Kidney tubule cell (primary cell): ENCODE measurements at regions not wholly inside any gene's neighbourhood (a gene's known extent, or its start where the extent isn't known, plus 50 kb on each side); places are given as distances from the start of the nearest gene placed in this dataset.
"Not testable (repeated sequence)": the region's sequence is repeated elsewhere in the genome, so short reads cannot be mapped to it uniquely, and the experiment has no call there.

Experiments
- DNase-seq: peaks from one replicate; pipeline ENCODE4 v3.0.0-alpha.2; 2018; ENCODE audit warnings: low spot score

DNA sequence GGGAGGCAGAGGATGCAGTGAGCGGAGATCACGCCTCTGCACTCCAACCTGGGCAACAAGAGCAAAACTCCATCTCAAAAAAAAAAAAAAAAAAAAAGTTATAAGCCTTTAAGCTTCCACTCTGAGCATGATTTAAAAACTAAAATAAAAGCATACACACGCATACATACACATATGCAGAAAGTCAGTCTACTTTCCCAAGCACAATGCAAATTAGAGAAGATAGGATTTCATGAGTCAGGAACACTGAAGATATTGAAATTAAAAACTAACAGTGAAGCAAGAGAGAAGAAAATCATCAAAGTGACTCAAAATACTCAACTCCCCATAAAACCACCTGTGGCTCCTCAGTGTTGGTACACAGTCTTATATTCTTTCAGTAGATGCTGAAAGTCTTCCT is 1009.5 kb upstream of the WWC1 start:
- no peak for DNase-seq

GRCh38 chr5:167283691-167284090 is 1007.8 kb upstream of the WWC1 start:
- no peak for DNase-seq

DNA sequence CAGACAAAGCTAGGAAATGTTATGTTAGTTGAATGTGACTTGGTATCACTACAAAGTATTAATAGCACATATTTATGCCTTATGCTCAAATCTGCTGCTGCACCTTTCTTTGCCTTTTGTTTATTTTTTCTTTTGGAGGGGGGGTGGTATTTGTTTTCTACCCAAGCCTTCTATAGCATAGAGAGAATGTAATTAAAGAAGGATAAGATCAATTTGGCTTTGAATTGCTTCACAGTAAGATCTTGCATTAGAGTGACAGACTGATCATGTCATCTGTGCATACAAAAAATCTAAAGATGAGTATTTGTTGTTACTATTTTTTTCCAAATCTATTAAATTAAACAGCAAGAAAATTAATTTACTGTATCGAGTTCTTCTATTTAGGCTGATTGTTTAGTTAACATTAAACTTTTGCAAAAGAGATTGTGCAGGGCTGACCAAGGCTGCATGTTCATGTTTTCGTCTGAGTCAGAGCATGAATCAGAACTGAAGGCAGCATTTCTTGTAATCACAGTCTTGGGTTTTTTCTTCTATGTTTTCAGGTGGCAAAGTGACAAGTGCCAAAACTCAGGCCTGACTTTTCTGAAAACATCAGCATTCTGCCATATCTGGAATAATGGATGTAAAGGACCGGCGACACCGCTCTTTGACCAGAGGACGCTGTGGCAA is 1007.1 kb upstream of the WWC1 start:
- DNase-seq = peak; percentile 20

- DNase-seq = no peak
Measured at GRCh38 chr5:167285591-167285990, 1005.9 kb upstream of the WWC1 start.

DNA sequence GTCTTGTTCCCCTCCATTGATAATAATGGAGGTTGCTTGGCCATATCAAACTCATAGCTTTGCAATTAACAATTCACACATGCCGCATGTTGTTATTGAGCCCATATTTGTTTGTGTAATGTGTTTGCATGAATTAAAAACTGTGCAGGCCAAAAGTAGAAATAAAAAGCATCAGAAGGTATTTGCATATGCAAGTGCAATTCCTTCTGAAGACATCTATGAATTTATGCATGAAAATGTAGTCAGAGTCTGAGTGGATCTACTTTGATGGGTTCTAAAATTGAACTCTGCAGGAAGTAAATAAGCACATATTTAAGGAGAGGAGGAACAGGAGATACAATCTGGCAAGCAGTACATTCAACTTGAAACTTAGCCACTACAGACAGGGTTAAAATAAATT is 1004.6 kb upstream of the WWC1 start:
- DNase-seq = no peak

DNA sequence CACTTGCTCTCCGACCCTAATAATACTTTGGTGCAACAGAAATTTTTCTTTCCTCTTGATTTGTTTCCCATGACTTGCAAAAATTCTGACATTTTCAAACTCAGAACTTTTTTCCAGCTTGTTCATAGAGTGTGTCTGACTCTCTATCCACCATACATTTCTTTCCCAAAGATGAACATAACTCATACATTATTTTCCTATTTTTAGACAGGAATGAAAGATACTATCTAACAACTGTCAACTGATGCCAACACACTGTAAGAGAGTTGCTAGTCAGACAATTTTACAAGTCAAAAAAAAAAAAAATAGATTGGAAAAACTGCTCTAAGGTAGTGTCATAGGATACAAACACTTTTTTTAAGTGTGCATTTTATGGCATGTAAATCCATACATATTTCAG is 1001.0 kb upstream of the WWC1 start:
- no peak for DNase-seq

- DNase-seq = peak; percentile 90
Measured at GRCh38 chr5:167294882-167295680, 996.4 kb upstream of the WWC1 start.

DNA sequence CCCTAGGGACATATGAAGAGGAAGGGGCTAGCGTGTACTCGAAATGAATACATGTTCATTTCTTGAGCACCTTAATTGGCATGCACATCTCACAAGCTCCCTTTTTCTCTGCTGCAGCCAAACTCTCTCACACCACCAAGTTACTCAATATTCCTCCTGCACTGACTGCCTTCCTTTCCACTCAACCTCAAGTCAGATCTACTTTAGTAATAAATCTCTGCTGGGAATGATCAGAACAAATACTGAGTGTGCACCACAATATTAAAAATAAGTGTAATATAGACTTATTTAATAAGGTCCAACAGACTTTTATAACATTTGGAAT is 995.8 kb upstream of the WWC1 start:
- no peak for DNase-seq

GRCh38 chr5:167296066-167296465 is 995.4 kb upstream of the WWC1 start:
- DNase-seq = no peak

- peak; percentile 41 for DNase-seq
Measured at GRCh38 chr5:167296661-167297060, 994.8 kb upstream of the WWC1 start.

DNA sequence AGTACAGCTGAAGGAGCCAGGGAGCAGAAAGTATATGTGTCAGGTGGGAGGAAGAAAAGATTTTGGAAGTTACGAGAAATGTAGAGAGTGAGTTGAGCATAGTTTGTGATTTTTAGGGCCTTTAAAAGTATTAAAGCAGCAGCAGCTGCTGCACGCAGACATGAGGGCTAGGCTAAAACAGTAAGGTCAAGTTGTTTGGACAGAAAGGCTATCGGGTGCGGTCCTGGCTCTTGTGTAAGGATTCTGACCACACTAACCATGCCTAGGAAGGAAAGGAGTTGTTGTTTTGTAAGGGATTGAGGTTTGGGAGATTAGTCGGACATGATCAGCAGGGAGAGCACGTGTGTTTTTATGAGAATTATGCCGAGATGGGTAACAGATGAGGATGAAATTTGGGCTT is 991.6 kb upstream of the WWC1 start:
- not testable (repeated sequence) for DNase-seq

- no peak for DNase-seq
Measured at GRCh38 chr5:167303582-167303981, 987.9 kb upstream of the WWC1 start.

GRCh38 chr5:167304834-167305469 is 986.5 kb upstream of the WWC1 start:
- DNase-seq = no peak

GRCh38 chr5:167305591-167306213 is 985.7 kb upstream of the WWC1 start:
- no peak for DNase-seq

- DNase-seq = no peak
Measured at GRCh38 chr5:167307042-167307441, 984.4 kb upstream of the WWC1 start.

DNA sequence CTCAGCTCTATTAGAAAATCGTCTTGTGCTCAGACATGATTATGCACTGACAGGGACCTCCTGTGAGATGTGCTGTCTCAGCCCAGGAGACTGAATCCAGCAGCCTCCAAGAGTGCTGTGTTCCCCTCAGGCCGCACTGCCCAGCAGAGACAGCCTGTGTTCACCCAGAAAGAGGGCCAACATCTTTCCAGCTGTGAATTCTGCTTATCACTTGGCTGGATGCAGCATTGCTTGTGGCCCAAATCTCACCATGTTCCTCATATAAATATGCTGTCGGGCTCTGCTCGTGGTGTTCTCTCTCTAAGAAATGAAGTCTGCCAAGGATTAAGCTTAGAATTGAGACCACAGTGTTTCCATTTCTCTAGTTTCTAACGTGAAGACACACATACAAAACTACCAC is 983.0 kb upstream of the WWC1 start:
- no peak for DNase-seq

- no peak for DNase-seq
Measured at GRCh38 chr5:167309941-167310517, 981.4 kb upstream of the WWC1 start.

DNA sequence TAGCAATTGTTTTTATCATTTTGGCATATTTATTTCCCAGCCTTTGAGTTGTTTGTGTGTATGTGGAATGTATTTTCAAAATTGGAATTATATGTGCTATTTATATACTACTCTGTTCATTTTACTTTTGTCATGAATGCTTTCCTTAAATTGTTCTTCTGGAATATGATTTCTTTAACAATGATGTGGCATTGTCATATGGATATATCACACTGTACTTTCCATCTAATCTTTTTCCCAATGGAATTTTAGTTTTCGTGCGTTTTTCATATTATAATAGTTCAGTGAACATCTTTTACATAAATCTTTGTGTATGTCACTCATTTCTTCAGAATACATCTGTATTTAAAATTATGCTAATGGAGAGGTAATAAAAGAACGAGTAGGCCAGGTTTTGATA is 980.1 kb upstream of the WWC1 start:
- no peak for DNase-seq

- no peak for DNase-seq
Measured at GRCh38 chr5:167312225-167312624, 979.2 kb upstream of the WWC1 start.

DNA sequence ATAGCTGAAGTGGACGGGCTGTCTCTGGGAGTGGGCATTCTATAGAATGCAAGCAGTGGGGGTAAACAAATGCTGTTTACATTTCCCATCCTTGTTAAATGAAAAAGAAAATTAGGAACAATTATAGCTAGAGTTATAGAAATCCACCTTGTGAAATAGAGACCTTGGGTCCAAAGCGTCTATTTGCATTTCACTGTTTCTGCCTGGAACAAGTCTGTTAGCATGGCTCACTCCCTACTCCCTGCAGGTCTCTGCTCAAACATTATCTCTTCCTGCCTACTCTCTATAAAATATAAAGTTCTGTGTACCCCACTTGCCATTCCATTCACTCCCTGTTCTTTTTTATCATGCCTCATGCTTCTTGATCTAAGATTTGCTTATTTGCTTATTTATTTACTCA is 975.7 kb upstream of the WWC1 start:
- no peak for DNase-seq

DNA sequence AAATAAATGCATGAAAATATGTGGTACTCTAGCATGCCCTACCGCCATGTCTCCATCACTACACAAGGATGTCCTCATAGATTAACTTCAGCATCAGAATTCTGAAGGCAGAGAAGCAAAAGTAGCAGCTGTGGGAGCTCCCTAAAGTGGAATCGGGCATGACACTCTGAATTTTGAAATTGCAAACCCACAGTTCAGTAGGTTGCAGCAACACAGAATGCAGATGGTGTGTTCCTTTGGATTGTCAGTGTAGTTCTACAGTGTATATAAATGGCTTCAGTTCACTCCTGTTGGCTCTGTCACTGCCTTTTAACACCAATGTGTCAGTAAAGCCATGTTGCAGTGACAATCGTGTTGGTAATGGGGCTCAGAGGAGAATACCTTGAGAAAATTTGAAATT is 973.6 kb upstream of the WWC1 start:
- DNase-seq = no peak

GRCh38 chr5:167319243-167319642 is 972.2 kb upstream of the WWC1 start:
- no peak for DNase-seq

DNA sequence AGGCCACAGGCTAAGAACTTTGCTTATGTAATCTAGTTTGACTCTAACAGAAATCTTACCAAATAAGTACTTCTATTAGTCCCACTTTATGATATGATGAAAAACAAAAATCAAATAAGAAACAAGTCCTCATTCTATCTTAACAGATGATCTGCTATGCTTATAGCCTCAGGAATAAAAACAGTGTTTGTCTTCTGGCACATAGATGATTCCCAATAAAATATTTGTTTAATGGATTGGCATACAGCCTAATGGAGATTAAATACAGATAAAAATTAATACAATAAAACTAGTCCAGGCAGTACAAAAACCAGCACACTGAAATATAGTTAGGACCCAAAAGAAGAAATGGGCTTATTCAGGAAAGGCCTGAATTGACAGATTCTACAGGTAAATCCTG is 971.4 kb upstream of the WWC1 start:
- no peak for DNase-seq
